Smooth muscle cell (in vitro differentiated cells): ENCODE measurements at regions not wholly inside any gene's neighbourhood (a gene's known extent, or its start where the extent isn't known, plus 50 kb on each side); places are given as distances from the start of the nearest gene placed in this dataset.

ENCODE experiments used
- DNase-seq: peaks from one replicate; lab custom pipeline; 2025; ENCODE audit not compliant: unreplicated experiment; lab: John Stamatoyannopoulos, UW
- H2AFZ ChIP-seq: fragments of 200-600 bp; sonication (generic); 2 replicates; pipeline ENCODE4 v1.6.0; 2016; ENCODE audit warnings: antibody characterized with exemption, low read depth, mild to moderate bottlenecking
- H3F3A ChIP-seq: fragments of 200-600 bp; sonication (generic); 2 replicates; pipeline ENCODE4 v1.6.0; 2017; ENCODE audit warnings: antibody characterized with exemption, low read depth
- H3K27ac ChIP-seq: fragments of 200-600 bp; sonication (generic); 2 replicates; pipeline ENCODE4 v1.5.1; 2016; ENCODE audit warnings: low read depth, mild to moderate bottlenecking
- H3K27me3 ChIP-seq: fragments of 200-600 bp; sonication (generic); 2 replicates; pipeline ENCODE4 v1.6.1; 2016; ENCODE audit warnings: low read depth, mild to moderate bottlenecking
- H3K36me3 ChIP-seq: fragments of 200-600 bp; sonication (generic); 2 replicates; pipeline ENCODE4 v1.5.1; 2016; ENCODE audit warnings: low read depth
- H3K4me1 ChIP-seq: fragments of 200-600 bp; sonication (generic); 2 replicates; pipeline ENCODE4 v1.5.1; 2016; ENCODE audit warnings: low read depth
- H3K4me2 ChIP-seq: fragments of 200-600 bp; sonication (generic); 2 replicates; pipeline ENCODE4 v1.6.0; 2016; ENCODE audit warnings: mild to moderate bottlenecking
- H3K4me3 ChIP-seq: fragments of 200-600 bp; sonication (generic); 2 replicates; pipeline ENCODE4 v1.5.1; 2016; ENCODE audit warnings: mild to moderate bottlenecking
- H3K79me2 ChIP-seq: fragments of 200-600 bp; sonication (generic); 2 replicates; pipeline ENCODE4 v1.6.0; 2016; ENCODE audit warnings: low read depth, mild to moderate bottlenecking
- H3K9ac ChIP-seq: fragments of 200-600 bp; sonication (generic); 2 replicates; pipeline ENCODE4 v1.6.0; 2016; ENCODE audit warnings: low read depth
- H3K9me3 ChIP-seq: fragments of 200-600 bp; sonication (generic); replicated peaks from 2 replicates; pipeline ENCODE4 v1.5.1; 2016; ENCODE audit warnings: low read depth
- H4K20me1 ChIP-seq: fragments of 200-600 bp; sonication (generic); 2 replicates; pipeline ENCODE4 v1.6.0; 2016; ENCODE audit warnings: low read depth
- WGBS: methylation state at CpG from one replicate; pipeline ENCODE4 v1.1.7; 2016; ENCODE audit warnings: low lambda C conversion rate; 5-methylcytosine and 5-hydroxymethylcytosine counted together
- TF ChIP-seq, protein P1 (sequence below): fragments of 200-600 bp; sonication (generic); IDR thresholded peaks from 2 replicates; pipeline ENCODE4 v1.5.1; 2017; ENCODE audit warnings: borderline replicate concordance, mild to moderate bottlenecking, antibody characterized with exemption; ENCODE audit not compliant: insufficient read depth, poor library complexity, severe bottlenecking

DNA sequence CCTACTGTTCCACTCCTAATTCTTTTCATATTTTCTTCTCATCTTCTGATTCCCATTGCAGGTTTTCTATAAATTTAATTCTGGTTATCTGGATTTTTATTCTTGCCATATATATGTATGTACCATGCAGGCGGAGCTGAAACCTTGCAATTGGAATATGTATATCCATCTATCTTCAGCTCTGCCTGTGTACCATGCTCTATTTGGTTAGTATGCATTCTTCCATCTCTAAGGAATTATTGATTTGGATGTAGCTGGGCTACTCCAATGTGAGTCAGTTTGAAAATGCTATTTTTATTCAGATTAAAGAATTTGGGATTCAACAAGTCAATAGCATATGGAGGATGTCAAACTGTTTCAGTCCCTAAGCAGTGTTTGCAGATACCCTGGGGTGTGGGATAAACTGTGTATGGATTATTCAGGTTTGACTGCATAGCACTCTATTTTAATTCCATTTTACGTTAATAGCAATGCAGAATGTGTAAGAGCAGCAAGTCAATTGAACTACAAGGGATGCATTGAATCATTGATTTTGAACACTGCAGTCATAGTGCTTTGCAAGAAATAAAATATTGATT lies 528.1 kb upstream of the FZD8 start:
- no peaks in the 10 kb centered on the region for H4K20me1 ChIP-seq
- no peak overlapping the region for H3K9ac ChIP-seq
- no peaks in the 10 kb centered on the region for H3F3A ChIP-seq
- H3K4me2 ChIP-seq, result no peak overlapping the region
- no peak overlapping the region for H2AFZ ChIP-seq
- H3K27ac ChIP-seq, result no peak overlapping the region
- DNase-seq, result no peak
- H3K27me3 ChIP-seq, result no peaks in the 10 kb centered on the region
- H3K9me3 ChIP-seq, result no peaks in the 10 kb centered on the region
- TF ChIP-seq, protein P1, sequence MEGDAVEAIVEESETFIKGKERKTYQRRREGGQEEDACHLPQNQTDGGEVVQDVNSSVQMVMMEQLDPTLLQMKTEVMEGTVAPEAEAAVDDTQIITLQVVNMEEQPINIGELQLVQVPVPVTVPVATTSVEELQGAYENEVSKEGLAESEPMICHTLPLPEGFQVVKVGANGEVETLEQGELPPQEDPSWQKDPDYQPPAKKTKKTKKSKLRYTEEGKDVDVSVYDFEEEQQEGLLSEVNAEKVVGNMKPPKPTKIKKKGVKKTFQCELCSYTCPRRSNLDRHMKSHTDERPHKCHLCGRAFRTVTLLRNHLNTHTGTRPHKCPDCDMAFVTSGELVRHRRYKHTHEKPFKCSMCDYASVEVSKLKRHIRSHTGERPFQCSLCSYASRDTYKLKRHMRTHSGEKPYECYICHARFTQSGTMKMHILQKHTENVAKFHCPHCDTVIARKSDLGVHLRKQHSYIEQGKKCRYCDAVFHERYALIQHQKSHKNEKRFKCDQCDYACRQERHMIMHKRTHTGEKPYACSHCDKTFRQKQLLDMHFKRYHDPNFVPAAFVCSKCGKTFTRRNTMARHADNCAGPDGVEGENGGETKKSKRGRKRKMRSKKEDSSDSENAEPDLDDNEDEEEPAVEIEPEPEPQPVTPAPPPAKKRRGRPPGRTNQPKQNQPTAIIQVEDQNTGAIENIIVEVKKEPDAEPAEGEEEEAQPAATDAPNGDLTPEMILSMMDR, result no peak
- H3K4me3 ChIP-seq, result no peak overlapping the region
- 95% methylated on average over 2 of the region's 2 CpGs for WGBS
- peaks cover 8% of the 10 kb centered on the region for H3K4me1 ChIP-seq
- no peaks in the 10 kb centered on the region for H3K36me3 ChIP-seq
- H3K79me2 ChIP-seq, result no peaks in the 10 kb centered on the region

DNA sequence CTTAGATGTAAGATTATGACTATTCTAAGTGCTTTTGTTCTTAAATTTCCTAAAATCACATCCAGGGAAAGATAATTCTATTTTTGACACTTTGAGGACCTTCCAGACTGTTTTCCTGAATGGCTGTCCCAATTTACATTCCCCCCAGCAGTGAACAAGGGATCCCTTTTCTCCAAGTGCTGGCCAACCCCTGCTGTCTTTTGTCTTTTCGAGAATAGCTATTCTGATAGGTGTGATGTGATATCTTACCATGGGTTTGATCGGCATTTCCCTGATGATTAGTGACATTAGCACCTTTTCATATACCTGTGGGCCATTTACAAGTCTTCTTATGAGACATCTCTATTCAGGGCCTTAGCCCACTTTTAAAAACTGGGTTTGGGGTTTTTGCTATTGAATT lies 526.7 kb upstream of the FZD8 start:
- Histone ChIP-seq H3K36me3 (no peaks in the 10 kb centered on the region), H3K79me2 (no peaks in the 10 kb centered on the region), H3K4me3 (no peak overlapping the region), H3K4me1 (peaks cover 8% of the 10 kb centered on the region), H3F3A (no peaks in the 10 kb centered on the region), H3K27me3 (no peaks in the 10 kb centered on the region), H3K9me3 (no peaks in the 10 kb centered on the region), H3K27ac (no peak overlapping the region), H2AFZ (no peak overlapping the region), H3K4me2 (no peak overlapping the region), H4K20me1 (no peaks in the 10 kb centered on the region), H3K9ac (no peak overlapping the region)
- TF ChIP-seq, protein P1, result no peak
- WGBS, result 94% methylated on average over 2 of the region's 2 CpGs
- no peak for DNase-seq

DNA sequence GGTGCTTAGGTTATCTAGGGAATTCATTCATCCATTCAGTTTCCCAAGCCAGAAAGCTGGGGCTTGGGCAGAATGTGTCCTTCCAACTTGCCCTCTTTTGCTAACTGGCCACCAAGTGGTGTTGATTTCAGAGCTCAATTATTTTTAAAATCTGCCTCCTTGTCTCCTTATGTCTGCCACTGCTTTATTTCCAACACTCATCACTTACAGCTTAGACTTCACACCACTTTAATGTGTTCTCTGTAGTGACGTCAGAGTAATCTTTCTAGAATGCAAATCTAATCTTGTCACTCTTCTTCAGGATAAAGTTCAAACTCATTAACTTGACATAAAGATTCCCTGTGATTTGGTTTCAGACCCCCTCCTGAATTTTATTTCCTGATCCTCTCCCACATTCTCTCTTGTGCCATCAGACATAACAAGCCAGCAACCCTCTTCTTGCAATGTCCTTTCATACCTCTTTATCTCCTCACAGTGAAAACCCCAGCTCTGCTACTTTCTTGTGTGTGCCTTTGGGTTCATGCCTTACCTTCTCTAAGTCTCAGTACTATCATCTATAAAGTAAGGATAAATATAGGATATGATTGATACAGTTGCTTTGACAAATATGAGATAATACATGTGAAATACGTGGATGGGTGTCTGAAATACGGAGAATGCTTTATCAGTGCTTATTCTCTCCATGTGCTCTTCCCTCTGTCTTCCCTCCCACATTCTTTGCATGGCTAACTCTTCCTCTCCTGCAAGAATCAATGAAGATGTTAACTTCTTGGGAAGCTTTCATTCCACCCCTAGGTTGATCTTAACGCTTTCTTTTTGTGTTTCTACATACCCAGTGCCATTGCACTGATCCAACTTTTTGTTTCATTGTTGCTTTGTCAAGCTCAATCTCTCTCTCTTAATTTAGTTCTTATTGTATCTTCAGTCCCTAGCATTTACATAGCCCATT lies 522.7 kb upstream of the FZD8 start:
- no peak overlapping the region for H2AFZ ChIP-seq
- H3K27ac ChIP-seq, result no peak overlapping the region
- no peaks in the 10 kb centered on the region for H3K4me1 ChIP-seq
- no peak overlapping the region for H3K9ac ChIP-seq
- H3K27me3 ChIP-seq, result no peaks in the 10 kb centered on the region
- H3K36me3 ChIP-seq, result no peaks in the 10 kb centered on the region
- H3K79me2 ChIP-seq, result no peaks in the 10 kb centered on the region
- H3K4me3 ChIP-seq, result no peak overlapping the region
- no peak for DNase-seq
- TF ChIP-seq, protein P1, result no peak
- no peaks in the 10 kb centered on the region for H4K20me1 ChIP-seq
- H3K4me2 ChIP-seq, result no peak overlapping the region
- no peaks in the 10 kb centered on the region for H3F3A ChIP-seq
- H3K9me3 ChIP-seq, result no peaks in the 10 kb centered on the region
- WGBS, result 56% methylated on average over 4 of the region's 4 CpGs

DNA sequence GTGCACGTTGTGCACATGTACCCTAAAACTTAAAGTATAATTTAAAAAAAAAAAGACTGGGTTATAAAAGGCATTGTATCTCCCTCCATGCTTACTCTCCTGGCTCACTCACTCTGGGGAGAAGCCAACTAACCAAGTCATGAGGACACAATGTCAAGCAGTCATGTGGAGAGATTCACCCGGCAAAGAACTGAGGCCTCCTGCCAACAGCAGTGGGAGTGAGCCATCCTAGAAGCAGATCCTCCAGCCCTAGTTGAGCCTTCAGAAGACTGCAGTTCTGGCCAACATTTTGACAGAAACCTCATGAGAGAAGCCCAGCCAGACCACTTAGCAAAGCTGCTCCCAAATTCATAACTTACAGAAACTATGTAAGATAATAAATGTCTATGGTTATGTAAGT lies 521.7 kb upstream of the FZD8 start:
- H3K79me2 ChIP-seq, result no peaks in the 10 kb centered on the region
- TF ChIP-seq, protein P1, result no peak
- H3F3A ChIP-seq, result no peaks in the 10 kb centered on the region
- DNase-seq, result no peak
- H3K4me1 ChIP-seq, result no peaks in the 10 kb centered on the region
- no peaks in the 10 kb centered on the region for H3K9me3 ChIP-seq
- H3K27ac ChIP-seq, result no peak overlapping the region
- H3K27me3 ChIP-seq, result no peaks in the 10 kb centered on the region
- H3K4me3 ChIP-seq, result no peak overlapping the region
- H4K20me1 ChIP-seq, result no peaks in the 10 kb centered on the region
- H3K4me2 ChIP-seq, result no peak overlapping the region
- no peak overlapping the region for H3K9ac ChIP-seq
- WGBS, result 93% methylated on average over 2 of the region's 2 CpGs
- H2AFZ ChIP-seq, result no peak overlapping the region
- no peaks in the 10 kb centered on the region for H3K36me3 ChIP-seq
